ENCODE measurements at regions not wholly inside any gene's neighbourhood (a gene's known extent, or its start where the extent isn't known, plus 50 kb on each side); places are given as distances from the start of the nearest gene placed in this dataset.

GRCh38 chr1:29478151-29478791, 241.9 kb downstream of the PTPRU start:
- TF ChIP-seq POLR2A (IDR thresholded peaks at IDR 0.05) (no peak), CTCF (IDR thresholded peaks at IDR 0.05) (no peak)
- DNase-seq, result no peak
- no peaks in the 10 kb centered on the region for H3K9me3 ChIP-seq
- H3K27me3 ChIP-seq, result no peaks in the 10 kb centered on the region
- intact Hi-C loops (cut with DNase I), result no loop called here
- no peak overlapping the region for H3K27ac ChIP-seq
- no peaks in the 10 kb centered on the region for H3K4me1 ChIP-seq
- WGBS, 2 donors, result 2 to 3% methylated on average over 26 to 27 of the region's 37 CpGs
- H3K4me3 ChIP-seq (replicated peaks in 1 of 3), result no peak overlapping the region
- no peaks in the 10 kb centered on the region for H3K36me3 ChIP-seq

GRCh38 chr1:29475326-29475725, 239.0 kb downstream of the PTPRU start:
- intact Hi-C loops (cut with DNase I), result no loop called here
- H3K9me3 ChIP-seq, result no peaks in the 10 kb centered on the region
- no peaks in the 10 kb centered on the region for H3K4me1 ChIP-seq
- no peak for TF ChIP-seq CTCF (IDR thresholded peaks at IDR 0.05)
- no peak for TF ChIP-seq POLR2A (IDR thresholded peaks at IDR 0.05)
- DNase-seq, result no peak
- H3K36me3 ChIP-seq, result no peaks in the 10 kb centered on the region
- H3K27me3 ChIP-seq, result no peaks in the 10 kb centered on the region
- H3K4me3 ChIP-seq (replicated peaks in 1 of 3), result no peak overlapping the region
- WGBS, 2 donors, result 67 to 82% methylated on average over 3 to 4 of the region's 7 CpGs
- H3K27ac ChIP-seq, result no peak overlapping the region

- Histone ChIP-seq H3K27me3 (no peaks in the 10 kb centered on the region), H3K9me3 (no peaks in the 10 kb centered on the region), H3K36me3 (no peaks in the 10 kb centered on the region), H3K4me3 (replicated peaks in 1 of 3) (no peak overlapping the region), H3K27ac (no peak overlapping the region), H3K4me1 (no peaks in the 10 kb centered on the region)
- intact Hi-C loops (cut with DNase I), result no loop called here
- 61 to 62% methylated on average over 8 to 9 of the region's 9 CpGs for WGBS, 2 donors
- TF ChIP-seq POLR2A (IDR thresholded peaks at IDR 0.05) (no peak), CTCF (IDR thresholded peaks at IDR 0.05) (no peak)
- DNase-seq, result no peak
Observed at GRCh38 chr1:29474274-29475244, 238.2 kb downstream of the PTPRU start.

- H3K9me3 ChIP-seq, result no peaks in the 10 kb centered on the region
- intact Hi-C loops (cut with DNase I), result no loop called here
- 71 to 76% methylated on average over 9 of the region's 9 CpGs for WGBS, 2 donors
- H3K27me3 ChIP-seq, result no peaks in the 10 kb centered on the region
- no peak for DNase-seq
- no peaks in the 10 kb centered on the region for H3K36me3 ChIP-seq
- no peak overlapping the region for H3K4me3 ChIP-seq (replicated peaks in 1 of 3)
- TF ChIP-seq POLR2A (IDR thresholded peaks at IDR 0.05) (no peak), CTCF (IDR thresholded peaks at IDR 0.05) (no peak)
- no peaks in the 10 kb centered on the region for H3K4me1 ChIP-seq
- no peak overlapping the region for H3K27ac ChIP-seq
Observed at GRCh38 chr1:29473161-29473855, 237.0 kb downstream of the PTPRU start.

Measured in thyroid gland (tissue), 4 donors.